DND-41 (cell line): ENCODE measurements at regions not wholly inside any gene's neighbourhood (a gene's known extent, or its start where the extent isn't known, plus 50 kb on each side); places are given as distances from the start of the nearest gene placed in this dataset.

Experiments
- ATAC-seq: fragments of 200-7000 bp; cut with Tn5 transposase; 3 replicates; pipeline ENCODE4 v1.9.1; 2021; ENCODE audit warnings: low read depth; ENCODE audit not compliant: insufficient read depth
- DNase-seq: peaks from one replicate; pipeline ENCODE4 v3.0.0-alpha.2; 2020
- H2AFZ ChIP-seq: 2 replicates; pipeline ENCODE4 v1.6.0; 2012; ENCODE audit warnings: low read depth, low read length
- H3K27ac ChIP-seq: 2 replicates; pipeline ENCODE4 v1.5.1; 2012; ENCODE audit warnings: low read length, inconsistent platforms
- H3K27me3 ChIP-seq: fragments of 200-600 bp; sonication (generic); 2 replicates; pipeline ENCODE4 v1.6.0; 2012; ENCODE audit warnings: low read length, mild to moderate bottlenecking, inconsistent platforms; ENCODE audit not compliant: insufficient read depth, poor library complexity
- H3K36me3 ChIP-seq: 2 replicates; pipeline ENCODE4 v1.5.1; 2012; ENCODE audit warnings: low read length, inconsistent platforms; ENCODE audit not compliant: insufficient read depth
- H3K4me1 ChIP-seq: 2 replicates; pipeline ENCODE4 v1.5.1; 2012; ENCODE audit warnings: mild to moderate bottlenecking, low read length; ENCODE audit not compliant: insufficient read depth
- H3K4me2 ChIP-seq: 2 replicates; pipeline ENCODE4 v1.6.0; 2012; ENCODE audit warnings: mild to moderate bottlenecking, moderate library complexity, low read length, inconsistent platforms; ENCODE audit not compliant: insufficient read depth
- H3K4me3 ChIP-seq, 2 experiments: fragments of 200-600 bp in 1 of 2; shearing (Covaris generic) in 1 of 2; 2 replicates each; pipeline ENCODE4 v1.5.1; 2012 to 2016; ENCODE audit warnings: inconsistent platforms in 2 of 2, low read length in 2 of 2, mild to moderate bottlenecking in 2 of 2, low read depth in 1 of 2, moderate library complexity in 1 of 2
- H3K79me2 ChIP-seq: 2 replicates; pipeline ENCODE4 v1.6.0; 2012; ENCODE audit warnings: low read length, inconsistent platforms; ENCODE audit not compliant: insufficient read depth
- H3K9ac ChIP-seq: 2 replicates; pipeline ENCODE4 v1.6.0; 2012; ENCODE audit warnings: low read depth, mild to moderate bottlenecking, inconsistent platforms, low read length, moderate library complexity
- H3K9me3 ChIP-seq: 2 replicates; pipeline ENCODE4 v1.5.1; 2012; ENCODE audit warnings: low read length, moderate library complexity, mild to moderate bottlenecking, inconsistent platforms; ENCODE audit not compliant: insufficient read depth, severe bottlenecking
- H4K20me1 ChIP-seq: 2 replicates; pipeline ENCODE4 v1.6.0; 2012; ENCODE audit warnings: low read length; ENCODE audit not compliant: insufficient read depth
- CTCF ChIP-seq: IDR thresholded peaks from 2 replicates; pipeline ENCODE4 v1.5.1; 2012; ENCODE audit warnings: borderline replicate concordance, low read length, moderate library complexity, mild to moderate bottlenecking; ENCODE audit not compliant: poor library complexity, severe bottlenecking; ENCODE audit errors: extremely low read depth
- EZH2 ChIP-seq: IDR thresholded peaks from 3 replicates; pipeline ENCODE4 v1.6.1; 2012; ENCODE audit warnings: borderline replicate concordance, low read depth, mild to moderate bottlenecking, moderate library complexity, low read length, inconsistent platforms; ENCODE audit not compliant: severe bottlenecking

DNA sequence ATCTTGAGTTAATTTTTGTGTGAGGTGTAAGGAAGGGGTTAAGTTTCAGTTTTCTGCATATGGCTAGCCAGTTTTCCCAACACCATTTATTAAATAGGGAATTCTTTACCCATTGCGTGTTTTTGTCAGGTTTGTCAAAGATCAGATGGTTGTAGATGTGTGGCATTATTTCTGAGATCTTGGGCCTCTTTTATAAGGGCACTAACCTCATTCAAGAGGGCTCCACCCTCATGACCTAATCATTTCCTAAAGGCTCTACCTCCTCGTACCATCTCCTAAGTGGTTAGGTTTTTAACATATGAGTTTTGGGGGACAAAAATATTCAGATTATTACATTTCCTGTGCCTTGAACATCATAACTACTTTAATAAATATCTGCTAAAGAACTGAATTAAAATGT is 510.9 kb downstream of the UTRN start:
- H3K9me3 ChIP-seq = no peaks in the 10 kb centered on the region
- no peaks in the 10 kb centered on the region for H3K79me2 ChIP-seq
- H3K4me1 ChIP-seq = no peaks in the 10 kb centered on the region
- DNase-seq (no peak), ATAC-seq (no peak)
- no peaks in the 10 kb centered on the region for H4K20me1 ChIP-seq
- TF ChIP-seq CTCF = no peak
- no peak for TF ChIP-seq EZH2
- H3K9ac ChIP-seq = no peak overlapping the region
- H3K4me3 ChIP-seq = no peak overlapping the region
- no peak overlapping the region for H2AFZ ChIP-seq
- H3K36me3 ChIP-seq = peaks cover 78% of the 10 kb centered on the region
- H3K27me3 ChIP-seq = no peaks in the 10 kb centered on the region
- no peak overlapping the region for H3K4me2 ChIP-seq
- no peak overlapping the region for H3K27ac ChIP-seq

DNA sequence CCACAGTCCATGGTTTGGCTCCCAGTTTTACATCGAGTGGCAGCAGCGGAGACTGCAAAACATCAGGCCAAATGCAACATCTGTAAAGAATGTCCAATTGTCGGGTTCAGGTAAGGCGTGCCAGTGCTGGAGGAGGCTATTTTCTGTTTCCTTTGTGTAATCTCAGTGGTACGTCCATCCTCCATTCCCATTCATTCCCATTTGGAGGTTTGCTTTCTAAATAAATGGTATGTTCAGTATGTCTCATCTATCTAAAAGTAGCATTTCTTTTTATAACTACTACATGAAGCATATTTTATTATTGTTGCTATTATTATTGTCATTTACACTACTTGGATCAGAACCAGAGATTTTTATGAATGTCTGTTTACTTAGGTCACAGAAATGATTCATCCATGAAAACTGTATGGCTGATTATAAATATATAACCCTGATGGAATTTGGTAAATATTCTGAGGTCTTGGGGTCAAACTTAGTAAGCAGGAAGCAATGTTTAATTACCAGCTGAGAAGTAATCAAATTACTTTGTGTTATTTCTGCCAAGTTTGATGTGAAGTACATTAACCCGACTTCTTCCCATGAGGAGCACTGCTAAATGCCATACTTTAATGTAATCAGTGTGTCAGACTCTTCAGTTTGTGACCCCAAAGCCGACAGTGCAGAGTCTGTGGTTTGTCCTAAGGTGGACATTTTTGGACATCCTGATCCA is 512.9 kb downstream of the UTRN start:
- Histone ChIP-seq H3K9ac (no peak overlapping the region), H3K4me1 (no peaks in the 10 kb centered on the region), H3K79me2 (no peaks in the 10 kb centered on the region), H3K4me3 (no peak overlapping the region), H3K27me3 (no peaks in the 10 kb centered on the region), H3K9me3 (no peaks in the 10 kb centered on the region), H4K20me1 (no peaks in the 10 kb centered on the region), H3K27ac (no peak overlapping the region), H2AFZ (no peak overlapping the region), H3K4me2 (no peak overlapping the region), H3K36me3 (peaks cover 74% of the 10 kb centered on the region)
- DNase-seq (no peak), ATAC-seq (no peak)
- TF ChIP-seq CTCF = no peak
- TF ChIP-seq EZH2 = no peak

- H3K9me3 ChIP-seq = no peaks in the 10 kb centered on the region
- H2AFZ ChIP-seq = no peak overlapping the region
- TF ChIP-seq EZH2 (no peak), CTCF (no peak)
- H3K79me2 ChIP-seq = no peaks in the 10 kb centered on the region
- no peak overlapping the region for H3K4me3 ChIP-seq
- DNase-seq = no peak
- no peak for ATAC-seq
- H3K27ac ChIP-seq = no peak overlapping the region
- H3K4me1 ChIP-seq = no peaks in the 10 kb centered on the region
- H3K9ac ChIP-seq = no peak overlapping the region
- no peaks in the 10 kb centered on the region for H3K27me3 ChIP-seq
- H3K4me2 ChIP-seq = no peak overlapping the region
- peaks cover 59% of the 10 kb centered on the region for H3K36me3 ChIP-seq
- H4K20me1 ChIP-seq = no peaks in the 10 kb centered on the region
These were observed 519.2 kb downstream of the UTRN start for GRCh38 chr6:144804246-144804790.
